ENCODE measurements at regions not wholly inside any gene's neighbourhood (a gene's known extent, or its start where the extent isn't known, plus 50 kb on each side); places are given as distances from the start of the nearest gene placed in this dataset.
A peak's percentile ranks its signal among the peaks of the same experiment; 100 is the strongest.

- DNase-seq = no peak
These were observed 314.9 kb downstream of the RPS24 start for GRCh38 chr10:78348411-78349164.

DNA sequence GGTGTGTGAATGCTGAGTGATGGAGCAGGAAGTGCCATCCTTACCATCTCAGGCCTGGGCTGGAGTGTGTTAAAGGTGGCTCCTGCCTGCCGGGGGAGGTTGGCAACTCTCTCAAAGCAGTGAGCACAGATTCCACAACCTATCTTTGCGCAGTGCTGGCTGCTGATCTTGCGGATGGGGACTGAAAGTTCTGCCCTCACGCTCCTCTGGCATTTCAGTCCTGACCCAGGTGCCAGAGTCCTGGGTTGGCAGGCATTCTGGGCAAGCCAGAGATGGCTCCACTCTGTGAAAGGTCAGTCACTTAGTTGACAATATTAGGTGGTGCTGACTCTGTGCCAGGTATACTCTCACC lies 315.5 kb downstream of the RPS24 start:
- DNase-seq = no peak

- no peak for DNase-seq
These were observed 316.4 kb downstream of the RPS24 start for GRCh38 chr10:78349911-78350663.

DNA sequence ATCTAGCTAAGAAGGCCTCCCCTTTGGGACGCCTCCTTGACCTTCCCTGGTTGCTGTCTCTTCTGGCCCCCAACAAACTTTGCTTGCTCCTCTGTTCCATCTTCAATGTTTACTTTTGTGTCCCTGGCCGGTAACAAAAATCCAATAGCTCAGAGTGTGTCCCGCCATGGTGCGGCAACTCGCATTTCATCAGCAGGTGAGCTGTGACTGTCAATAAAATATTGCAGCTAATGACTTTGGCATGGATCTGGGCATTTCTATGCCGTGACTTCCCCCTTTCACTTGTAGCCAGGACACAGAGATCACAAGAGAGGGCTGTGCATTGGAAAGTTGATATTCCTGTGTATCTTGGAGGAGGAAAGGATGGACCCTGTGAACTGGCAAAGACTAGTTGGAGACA lies 317.6 kb downstream of the RPS24 start:
- no peak for DNase-seq

GRCh38 chr10:78351809-78352208 lies 318.1 kb downstream of the RPS24 start:
- no peak for DNase-seq

- no peak for DNase-seq
These were observed 320.0 kb downstream of the RPS24 start for GRCh38 chr10:78353636-78354035.

DNA sequence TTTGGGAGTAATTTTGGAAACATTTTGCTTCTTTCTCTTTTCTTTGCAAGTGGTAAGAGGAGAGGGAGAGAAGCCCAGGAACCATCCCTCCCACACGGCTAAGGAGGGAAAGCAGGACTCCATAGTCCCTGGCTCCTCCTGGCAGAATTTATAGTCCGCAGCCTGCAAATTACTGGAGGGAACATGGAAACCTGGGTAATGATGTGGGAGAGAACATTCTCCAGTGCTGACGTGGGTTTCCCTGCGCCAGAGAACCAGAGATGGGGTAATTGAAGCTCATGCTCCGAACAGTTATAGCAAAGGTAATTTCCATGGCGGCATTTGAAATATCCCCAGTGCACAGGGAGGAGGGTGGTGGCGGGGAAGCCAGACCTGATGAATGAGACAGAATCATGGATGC lies 320.4 kb downstream of the RPS24 start:
- DNase-seq = no peak

- no peak for DNase-seq
These were observed 322.7 kb downstream of the RPS24 start for GRCh38 chr10:78356291-78356900.

DNA sequence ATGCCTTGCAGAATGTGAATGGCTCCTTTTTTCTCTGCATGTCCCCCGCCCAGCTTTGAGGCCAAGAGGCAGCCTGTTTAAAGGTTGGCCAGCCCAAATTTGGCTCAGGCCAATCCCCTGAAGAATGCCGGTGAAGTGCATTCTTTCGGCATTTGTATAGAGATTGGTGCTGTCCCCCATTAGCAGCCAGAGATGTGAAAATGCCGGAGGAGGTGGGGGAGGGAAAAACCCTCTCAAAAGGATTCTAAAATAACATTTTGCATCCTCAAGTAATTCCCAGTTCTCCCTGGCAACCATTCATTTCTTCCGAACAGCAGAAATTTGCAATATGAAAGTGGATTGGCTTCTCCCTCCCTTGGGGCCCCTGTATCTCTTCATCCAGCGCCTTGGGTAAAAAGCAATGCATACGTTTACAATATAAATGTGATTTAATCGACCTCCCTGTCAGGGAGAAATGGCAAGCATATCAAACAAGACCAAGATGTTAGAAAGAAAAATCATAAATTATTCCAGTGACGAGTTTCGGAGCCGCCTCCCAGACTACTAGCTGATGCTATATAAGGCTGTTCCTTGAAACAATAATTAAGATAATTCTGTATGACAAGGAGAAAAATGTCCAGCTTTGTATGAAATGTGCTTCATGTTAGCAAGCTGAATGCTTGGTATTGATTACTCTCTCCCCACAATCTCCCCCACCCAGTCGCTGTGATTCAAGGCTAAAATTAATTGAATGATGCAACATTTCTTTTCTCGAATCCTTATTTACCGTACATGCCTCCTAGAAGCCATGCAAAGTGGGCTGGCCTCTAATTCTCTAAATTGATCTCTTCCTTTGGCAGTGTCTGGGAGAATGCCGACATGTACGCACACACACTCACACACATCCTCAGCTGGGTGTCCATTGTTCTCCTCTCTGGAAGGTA lies 323.7 kb downstream of the RPS24 start:
- peak; percentile 62 for DNase-seq

- no peak for DNase-seq
These were observed 324.7 kb downstream of the RPS24 start for GRCh38 chr10:78358351-78358750.

DNA sequence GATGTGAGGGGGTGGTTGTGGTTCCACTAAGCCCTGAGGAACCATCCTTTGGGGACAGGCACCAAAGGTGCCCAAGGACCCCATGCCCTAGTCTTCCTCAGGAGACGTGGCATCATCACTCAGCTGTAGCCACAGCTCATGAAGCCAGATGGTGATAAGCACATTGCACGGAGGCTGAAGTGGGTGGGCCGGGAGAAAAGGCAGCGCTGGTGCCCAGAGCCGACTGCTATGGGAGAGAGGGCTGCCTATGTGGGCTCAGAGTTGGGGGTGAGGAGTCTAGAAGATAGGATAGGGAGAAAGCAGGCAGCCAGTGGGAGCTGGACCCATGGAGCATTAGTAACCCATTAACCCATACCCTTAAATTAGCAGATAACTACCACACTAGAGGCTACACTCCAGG lies 325.3 kb downstream of the RPS24 start:
- DNase-seq = no peak

GRCh38 chr10:78359640-78360091 lies 326.0 kb downstream of the RPS24 start:
- no peak for DNase-seq

- no peak for DNase-seq
These were observed 326.6 kb downstream of the RPS24 start for GRCh38 chr10:78360284-78360683.

- DNase-seq = no peak
These were observed 327.4 kb downstream of the RPS24 start for GRCh38 chr10:78361031-78361430.

DNA sequence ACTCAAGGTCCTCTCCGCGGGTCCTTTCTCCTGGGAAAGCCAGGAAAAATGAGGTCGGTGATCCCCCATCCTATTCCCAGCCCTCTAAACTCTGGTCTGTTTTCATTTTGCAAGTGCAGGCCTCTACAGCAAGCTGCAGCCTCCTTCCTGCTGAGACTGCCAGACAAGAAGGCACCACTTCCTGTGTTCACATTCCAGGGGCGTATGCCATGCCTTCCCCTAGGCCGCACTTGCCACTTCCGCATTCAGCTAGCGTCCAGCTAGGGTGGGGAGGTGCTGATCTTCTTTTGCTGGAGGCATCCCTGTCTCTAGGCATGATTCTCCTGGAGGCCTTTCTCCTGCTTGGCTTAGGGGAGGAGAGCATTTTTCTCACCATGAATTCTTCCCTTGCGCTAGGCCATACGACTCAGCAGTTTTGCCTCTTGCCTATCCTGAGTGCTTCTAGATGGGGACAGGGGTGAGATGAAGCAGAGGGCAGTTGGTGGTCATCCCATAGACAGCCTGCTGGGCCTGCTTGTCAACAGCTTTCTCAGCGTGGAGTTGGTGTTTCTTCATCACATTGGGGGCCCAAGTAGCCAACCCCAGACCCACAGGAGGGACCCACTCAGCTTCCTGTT lies 328.9 kb downstream of the RPS24 start:
- DNase-seq = no peak

GRCh38 chr10:78363190-78363589 lies 329.5 kb downstream of the RPS24 start:
- DNase-seq = no peak

DNA sequence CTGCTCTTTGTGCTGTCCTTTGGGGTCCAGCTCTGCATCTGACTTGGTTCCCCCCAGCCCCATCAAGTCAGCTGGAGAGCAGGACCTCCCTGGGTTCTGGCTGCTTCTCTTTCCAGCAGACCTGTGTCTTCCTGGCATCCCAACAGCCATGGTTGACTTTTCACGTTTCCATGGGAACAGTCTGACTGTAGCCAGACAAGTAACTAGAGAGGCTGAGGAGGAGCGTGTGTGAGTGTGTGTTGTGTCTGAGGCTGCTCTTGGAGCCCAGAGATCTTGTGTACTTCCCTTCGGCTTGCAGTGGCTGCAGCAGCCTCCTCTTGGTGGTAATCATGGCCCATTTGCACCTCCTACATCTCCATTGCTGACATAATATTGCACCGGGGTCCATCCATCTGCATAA lies 332.0 kb downstream of the RPS24 start:
- no peak for DNase-seq

- DNase-seq = peak; percentile 43
These were observed 333.2 kb downstream of the RPS24 start for GRCh38 chr10:78366663-78367411.

DNA sequence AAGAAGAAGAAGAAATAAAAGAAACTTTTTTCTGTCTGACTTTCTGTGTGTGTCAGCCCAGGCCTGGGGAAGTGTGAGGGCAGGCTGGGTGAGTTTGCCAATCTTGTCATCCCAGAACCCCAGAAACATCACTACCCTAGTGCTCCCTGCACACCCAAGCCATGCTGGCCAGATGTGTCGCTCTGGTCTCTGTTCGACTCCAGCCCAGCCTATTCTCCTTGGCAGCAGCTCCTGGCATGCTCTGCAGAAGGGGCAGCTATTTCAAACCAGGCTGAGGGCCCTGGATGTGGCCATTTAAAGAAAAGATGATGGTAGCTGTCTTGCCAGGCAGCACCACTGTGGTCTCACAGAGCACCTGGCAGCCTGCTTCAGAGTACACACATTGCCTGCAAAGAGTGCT lies 334.1 kb downstream of the RPS24 start:
- DNase-seq = no peak

DNA sequence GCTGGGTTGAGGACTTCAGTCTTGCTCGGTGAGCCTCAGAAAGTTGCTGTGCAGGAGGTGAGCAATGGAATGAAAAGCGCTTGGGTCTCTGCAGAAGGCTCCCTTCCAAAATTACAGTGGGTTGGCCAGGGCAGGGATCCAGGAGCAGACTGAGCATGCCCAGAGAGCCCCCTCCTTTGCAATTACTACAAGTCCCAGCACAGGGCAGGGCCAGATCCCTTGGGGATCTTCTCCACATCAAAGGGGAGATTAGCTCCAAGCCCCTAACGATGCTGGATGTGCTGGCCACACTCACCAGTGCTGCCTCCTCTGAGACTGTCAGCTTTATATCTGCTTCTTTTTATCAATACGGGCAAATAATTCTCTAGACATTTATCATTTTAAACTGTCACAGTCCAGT lies 337.5 kb downstream of the RPS24 start:
- DNase-seq = peak; percentile 48

DNA sequence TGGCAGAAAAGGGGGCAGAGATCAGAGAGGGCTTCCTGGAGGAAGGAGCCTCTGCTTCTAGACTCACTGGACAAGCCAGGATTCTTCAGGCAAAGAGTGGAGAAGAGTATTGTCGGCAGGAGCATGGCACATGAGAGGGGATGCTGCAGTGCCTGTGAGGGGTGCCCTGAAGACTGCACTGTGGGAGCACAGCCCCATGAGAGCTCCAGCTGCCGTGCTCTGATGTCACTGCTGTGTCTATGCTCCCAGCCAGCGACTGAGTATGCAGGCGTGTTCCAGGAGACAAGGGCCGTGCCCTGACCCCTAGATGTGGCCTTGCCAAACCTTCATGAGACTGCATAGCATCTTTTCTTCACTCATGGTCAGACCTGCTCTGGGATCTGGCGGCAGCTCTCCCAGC lies 339.1 kb downstream of the RPS24 start:
- DNase-seq = no peak
